ENCODE measurements at regions not wholly inside any gene's neighbourhood (a gene's known extent, or its start where the extent isn't known, plus 50 kb on each side); places are given as distances from the start of the nearest gene placed in this dataset.

- no peak overlapping the region for H3K27ac ChIP-seq (ENCODE audit: low read depth, low read length)
- no peaks in the 10 kb centered on the region for H3K36me3 ChIP-seq (ENCODE audit: control insufficient read depth, low read length)
- H4K20me1 ChIP-seq (ENCODE audit: control insufficient read depth, insufficient read depth, low read depth, low read length): no peaks in the 10 kb centered on the region
- H3K9me3 ChIP-seq (ENCODE audit: control insufficient read depth, insufficient read depth, low read length): no peaks in the 10 kb centered on the region
- H3K4me1 ChIP-seq (ENCODE audit: control insufficient read depth, low read length): no peaks in the 10 kb centered on the region
- H3K4me2 ChIP-seq (ENCODE audit: low read length): no peak overlapping the region
- TF ChIP-seq, protein P1, sequence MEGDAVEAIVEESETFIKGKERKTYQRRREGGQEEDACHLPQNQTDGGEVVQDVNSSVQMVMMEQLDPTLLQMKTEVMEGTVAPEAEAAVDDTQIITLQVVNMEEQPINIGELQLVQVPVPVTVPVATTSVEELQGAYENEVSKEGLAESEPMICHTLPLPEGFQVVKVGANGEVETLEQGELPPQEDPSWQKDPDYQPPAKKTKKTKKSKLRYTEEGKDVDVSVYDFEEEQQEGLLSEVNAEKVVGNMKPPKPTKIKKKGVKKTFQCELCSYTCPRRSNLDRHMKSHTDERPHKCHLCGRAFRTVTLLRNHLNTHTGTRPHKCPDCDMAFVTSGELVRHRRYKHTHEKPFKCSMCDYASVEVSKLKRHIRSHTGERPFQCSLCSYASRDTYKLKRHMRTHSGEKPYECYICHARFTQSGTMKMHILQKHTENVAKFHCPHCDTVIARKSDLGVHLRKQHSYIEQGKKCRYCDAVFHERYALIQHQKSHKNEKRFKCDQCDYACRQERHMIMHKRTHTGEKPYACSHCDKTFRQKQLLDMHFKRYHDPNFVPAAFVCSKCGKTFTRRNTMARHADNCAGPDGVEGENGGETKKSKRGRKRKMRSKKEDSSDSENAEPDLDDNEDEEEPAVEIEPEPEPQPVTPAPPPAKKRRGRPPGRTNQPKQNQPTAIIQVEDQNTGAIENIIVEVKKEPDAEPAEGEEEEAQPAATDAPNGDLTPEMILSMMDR (IDR thresholded peaks at IDR 0.05; ENCODE audit: low read depth, low read length, poor library complexity, severe bottlenecking): no peak
- TF ChIP-seq EZH2phosphoT487 (IDR thresholded peaks at IDR 0.05; ENCODE audit: borderline replicate concordance, low read length): no peak
- no peaks in the 10 kb centered on the region for H3K79me2 ChIP-seq (ENCODE audit: control insufficient read depth, low read length)
- no peaks in the 10 kb centered on the region for H3F3A ChIP-seq (ENCODE audit: control insufficient read depth, insufficient read depth)
- no peaks in the 10 kb centered on the region for H3K9me2 ChIP-seq (replicated peaks; ENCODE audit: control insufficient read depth, low read length)
- H3K27me3 ChIP-seq (ENCODE audit: control insufficient read depth, low read length): no peaks in the 10 kb centered on the region
- no peak overlapping the region for H3K4me3 ChIP-seq (ENCODE audit: low read length)
These were observed 594.9 kb downstream of the TECRL start for GRCh38 chr4:63814171-63814964.

- Histone ChIP-seq H3K27me3 (ENCODE audit: control insufficient read depth, low read length) (no peaks in the 10 kb centered on the region), H3K9me2 (replicated peaks; ENCODE audit: control insufficient read depth, low read length) (no peaks in the 10 kb centered on the region), H3K36me3 (ENCODE audit: control insufficient read depth, low read length) (no peaks in the 10 kb centered on the region), H4K20me1 (ENCODE audit: control insufficient read depth, insufficient read depth, low read depth, low read length) (no peaks in the 10 kb centered on the region), H3K4me1 (ENCODE audit: control insufficient read depth, low read length) (no peaks in the 10 kb centered on the region), H3K79me2 (ENCODE audit: control insufficient read depth, low read length) (no peaks in the 10 kb centered on the region), H3K27ac (ENCODE audit: low read depth, low read length) (no peak overlapping the region), H3K4me3 (ENCODE audit: low read length) (no peak overlapping the region), H3K4me2 (ENCODE audit: low read length) (no peak overlapping the region), H3F3A (ENCODE audit: control insufficient read depth, insufficient read depth) (no peaks in the 10 kb centered on the region), H3K9me3 (ENCODE audit: control insufficient read depth, insufficient read depth, low read length) (no peaks in the 10 kb centered on the region)
- TF ChIP-seq, protein P1 (IDR thresholded peaks at IDR 0.05; ENCODE audit: low read depth, low read length, poor library complexity, severe bottlenecking): no peak
- no peak for TF ChIP-seq EZH2phosphoT487 (IDR thresholded peaks at IDR 0.05; ENCODE audit: borderline replicate concordance, low read length)
These were observed 610.1 kb downstream of the TECRL start for GRCh38 chr4:63799166-63799565.

GRCh38 chr4:63795301-63795700 lies 613.9 kb downstream of the TECRL start:
- Histone ChIP-seq H3K9me3 (ENCODE audit: control insufficient read depth, insufficient read depth, low read length) (no peaks in the 10 kb centered on the region; the same call in 1 of the 2 replicates), H3K4me1 (ENCODE audit: control insufficient read depth, low read length) (no peaks in the 10 kb centered on the region)

More at GRCh38 chr4:63795301-63795700, 613.9 kb downstream of the TECRL start:
- Histone ChIP-seq H3K27ac (ENCODE audit: low read depth, low read length) (no peak overlapping the region), H3K27me3 (ENCODE audit: control insufficient read depth, low read length) (no peaks in the 10 kb centered on the region), H3K4me2 (ENCODE audit: low read length) (no peak overlapping the region), H3F3A (ENCODE audit: control insufficient read depth, insufficient read depth) (no peaks in the 10 kb centered on the region), H4K20me1 (ENCODE audit: control insufficient read depth, insufficient read depth, low read depth, low read length) (no peaks in the 10 kb centered on the region), H3K9me2 (replicated peaks; ENCODE audit: control insufficient read depth, low read length) (no peaks in the 10 kb centered on the region), H3K36me3 (ENCODE audit: control insufficient read depth, low read length) (no peaks in the 10 kb centered on the region), H3K4me3 (ENCODE audit: low read length) (no peak overlapping the region), H3K79me2 (ENCODE audit: control insufficient read depth, low read length) (no peaks in the 10 kb centered on the region)
- TF ChIP-seq EZH2phosphoT487 (IDR thresholded peaks at IDR 0.05; ENCODE audit: borderline replicate concordance, low read length): no peak
- TF ChIP-seq, protein P1 (IDR thresholded peaks at IDR 0.05; ENCODE audit: low read depth, low read length, poor library complexity, severe bottlenecking): no peak

Measured in DOHH2 (cell line).